ENCODE measurements at regions not wholly inside any gene's neighbourhood (a gene's known extent, or its start where the extent isn't known, plus 50 kb on each side); places are given as distances from the start of the nearest gene placed in this dataset.

GRCh38 chr5:99033014-99033900 is 104.5 kb upstream of the CHD1 start:
- Histone ChIP-seq H3F3A (ENCODE audit: control insufficient read depth, insufficient read depth) (peaks cover 4% of the 10 kb centered on the region), H4K20me1 (ENCODE audit: control insufficient read depth, insufficient read depth, low read depth, low read length) (0 out of 2 replicates have a peak, but pooled peaks cover 3% of the 10 kb centered on the region), H3K4me3 (ENCODE audit: low read length) (no peak overlapping the region; the same call in 1 of the 2 replicates), H3K79me2 (ENCODE audit: control insufficient read depth, low read length) (no peaks in the 10 kb centered on the region), H3K36me3 (ENCODE audit: control insufficient read depth, low read length) (no peaks in the 10 kb centered on the region), H3K27ac (ENCODE audit: low read depth, low read length) (no peak overlapping the region), H3K9me2 (replicated peaks; ENCODE audit: control insufficient read depth, low read length) (no peaks in the 10 kb centered on the region), H3K27me3 (ENCODE audit: control insufficient read depth, low read length) (peaks cover 64% of the 10 kb centered on the region), H3K4me2 (ENCODE audit: low read length) (peak overlapping the region; percentile 10; the same call in 1 of the 2 replicates), H3K4me1 (ENCODE audit: control insufficient read depth, low read length) (peaks cover 11% of the 10 kb centered on the region), H3K9me3 (ENCODE audit: control insufficient read depth, insufficient read depth, low read length) (no peaks in the 10 kb centered on the region)
- TF ChIP-seq CTCF (IDR thresholded peaks at IDR 0.05; ENCODE audit: low read depth, low read length, poor library complexity, severe bottlenecking) (no peak), EZH2phosphoT487 (IDR thresholded peaks at IDR 0.05; ENCODE audit: borderline replicate concordance, low read length) (no peak)

GRCh38 chr5:99032234-99033013 is 103.6 kb upstream of the CHD1 start:
- H3K79me2 ChIP-seq (ENCODE audit: control insufficient read depth, low read length), result no peaks in the 10 kb centered on the region
- 0 out of 2 replicates have a peak overlapping the region, but pooled peaks have one; percentile 10 for H3K4me2 ChIP-seq (ENCODE audit: low read length)
- no peak overlapping the region for H3K4me3 ChIP-seq (ENCODE audit: low read length)
- no peaks in the 10 kb centered on the region for H3K36me3 ChIP-seq (ENCODE audit: control insufficient read depth, low read length)
- peaks cover 20% of the 10 kb centered on the region for H3K4me1 ChIP-seq (ENCODE audit: control insufficient read depth, low read length)
- H3K9me3 ChIP-seq (ENCODE audit: control insufficient read depth, insufficient read depth, low read length), result no peaks in the 10 kb centered on the region
- no peak overlapping the region for H3K27ac ChIP-seq (ENCODE audit: low read depth, low read length)
- peaks cover 64% of the 10 kb centered on the region for H3K27me3 ChIP-seq (ENCODE audit: control insufficient read depth, low read length)
- H3K9me2 ChIP-seq (replicated peaks; ENCODE audit: control insufficient read depth, low read length), result no peaks in the 10 kb centered on the region
- H4K20me1 ChIP-seq (ENCODE audit: control insufficient read depth, insufficient read depth, low read depth, low read length), result peaks cover 3% of the 10 kb centered on the region; the same call in 1 of the 2 replicates
- peaks cover 11% of the 10 kb centered on the region for H3F3A ChIP-seq (ENCODE audit: control insufficient read depth, insufficient read depth)
- TF ChIP-seq EZH2phosphoT487 (IDR thresholded peaks at IDR 0.05; ENCODE audit: borderline replicate concordance, low read length) (no peak), CTCF (IDR thresholded peaks at IDR 0.05; ENCODE audit: low read depth, low read length, poor library complexity, severe bottlenecking) (peak; percentile 72)

GRCh38 chr5:99030906-99031440 is 102.2 kb upstream of the CHD1 start:
- H3K4me2 ChIP-seq (ENCODE audit: low read length), result no peak overlapping the region
- TF ChIP-seq EZH2phosphoT487 (IDR thresholded peaks at IDR 0.05; ENCODE audit: borderline replicate concordance, low read length), result no peak
- TF ChIP-seq CTCF (IDR thresholded peaks at IDR 0.05; ENCODE audit: low read depth, low read length, poor library complexity, severe bottlenecking), result no peak
- no peak overlapping the region for H3K27ac ChIP-seq (ENCODE audit: low read depth, low read length)
- peaks cover 66% of the 10 kb centered on the region for H3K27me3 ChIP-seq (ENCODE audit: control insufficient read depth, low read length)
- no peaks in the 10 kb centered on the region for H3K9me2 ChIP-seq (replicated peaks; ENCODE audit: control insufficient read depth, low read length)
- H3K4me3 ChIP-seq (ENCODE audit: low read length), result no peak overlapping the region
- H3K79me2 ChIP-seq (ENCODE audit: control insufficient read depth, low read length), result no peaks in the 10 kb centered on the region
- H3K4me1 ChIP-seq (ENCODE audit: control insufficient read depth, low read length), result peaks cover 33% of the 10 kb centered on the region
- peaks cover 11% of the 10 kb centered on the region for H4K20me1 ChIP-seq (ENCODE audit: control insufficient read depth, insufficient read depth, low read depth, low read length)
- H3F3A ChIP-seq (ENCODE audit: control insufficient read depth, insufficient read depth), result peaks cover 15% of the 10 kb centered on the region
- no peaks in the 10 kb centered on the region for H3K36me3 ChIP-seq (ENCODE audit: control insufficient read depth, low read length)
- H3K9me3 ChIP-seq (ENCODE audit: control insufficient read depth, insufficient read depth, low read length), result no peaks in the 10 kb centered on the region
